Activated T-cell treated with anti-CD3 and anti-CD28 coated beads, Interleukin-2, amount 50 U/mL, for 72 hours (primary cell): ENCODE measurements at regions not wholly inside any gene's neighbourhood (a gene's known extent, or its start where the extent isn't known, plus 50 kb on each side); places are given as distances from the start of the nearest gene placed in this dataset.
"Not testable (repeated sequence)": the region's sequence is repeated elsewhere in the genome, so short reads cannot be mapped to it uniquely, and the experiment has no call there.

ENCODE experiments used
- ATAC-seq, 2 donors: fragments of 150-1000 bp; cut with Tn5 transposase; replicated peaks in 1 of 2; 2 replicates each; pipeline ENCODE4 v1.10.0; 2021; ENCODE audit warnings: moderate library complexity in 2 of 2, mild to moderate bottlenecking in 1 of 2
- DNase-seq, 2 donors: peaks; one replicate each; pipeline ENCODE4 v3.0.0; 2021 to 2022; ENCODE audit warnings: mixed read lengths in 1 of 2
- H3K27ac Mint-ChIP-seq: one replicate; pipeline ENCODE4 v1.8.0; 2022; ENCODE audit warnings: mild to moderate bottlenecking, moderate library complexity, mixed read lengths
- H3K27me3 Mint-ChIP-seq: one replicate; pipeline ENCODE4 v1.8.0; 2022; ENCODE audit warnings: low read depth, mixed read lengths
- H3K36me3 Mint-ChIP-seq, 2 donors: one replicate each; pipeline ENCODE4 v1.8.0; 2022; ENCODE audit warnings: mixed read lengths in 2 of 2, mild to moderate bottlenecking in 1 of 2; ENCODE audit not compliant: insufficient read depth in 2 of 2
- H3K4me1 Mint-ChIP-seq: one replicate; pipeline ENCODE4 v1.8.0; 2022; ENCODE audit warnings: low read depth, mixed read lengths
- H3K4me3 Mint-ChIP-seq, 2 donors: one replicate each; pipeline ENCODE4 v1.8.0; 2022; ENCODE audit warnings: mild to moderate bottlenecking in 2 of 2, mixed read lengths in 2 of 2, moderate library complexity in 2 of 2
- H3K9me3 Mint-ChIP-seq, 2 donors: one replicate each; pipeline ENCODE4 v1.8.0; 2022; ENCODE audit warnings: mixed read lengths in 2 of 2

GRCh38 chr3:89923921-89924610 lies 816.6 kb downstream of the EPHA3 start:
- Mint-ChIP-seq H3K4me3 (no peak overlapping the region), H3K27me3 (no peaks in the 10 kb centered on the region), H3K36me3 (no peaks in the 10 kb centered on the region), H3K27ac (no peak overlapping the region), H3K9me3 (peaks cover 2 to 3% of the 10 kb centered on the region in 2 donors), H3K4me1 (no peaks in the 10 kb centered on the region)
- no peak for ATAC-seq
- no peak for DNase-seq

- H3K4me1 Mint-ChIP-seq: no peaks in the 10 kb centered on the region
Measured at GRCh38 chr3:89925976-89926375, 818.6 kb downstream of the EPHA3 start.

GRCh38 chr3:89932882-89933281 lies 825.5 kb downstream of the EPHA3 start:
- H3K27ac Mint-ChIP-seq: no peak overlapping the region
- no peaks in the 10 kb centered on the region for H3K36me3 Mint-ChIP-seq
- no peaks in the 10 kb centered on the region for H3K4me1 Mint-ChIP-seq
- H3K4me3 Mint-ChIP-seq: no peak overlapping the region
- no peak for ATAC-seq
- DNase-seq: no peak
- no peaks in the 10 kb centered on the region for H3K27me3 Mint-ChIP-seq
- peaks cover 2% of the 10 kb centered on the region in 2 donors for H3K9me3 Mint-ChIP-seq

More at GRCh38 chr3:89925976-89926375, 818.6 kb downstream of the EPHA3 start:
- DNase-seq (no peak), ATAC-seq (no peak)
- Mint-ChIP-seq H3K4me3 (no peak overlapping the region), H3K36me3 (no peaks in the 10 kb centered on the region), H3K9me3 (peaks cover 1 to 2% of the 10 kb centered on the region in 2 donors), H3K27me3 (no peaks in the 10 kb centered on the region), H3K27ac (no peak overlapping the region)

- H3K9me3 Mint-ChIP-seq, H3K4me3 Mint-ChIP-seq, ATAC-seq, H3K4me1 Mint-ChIP-seq, DNase-seq, H3K27ac Mint-ChIP-seq, H3K27me3 Mint-ChIP-seq, H3K36me3 Mint-ChIP-seq: not testable (repeated sequence)
Measured at GRCh38 chr3:89944461-89944860, 837.0 kb downstream of the EPHA3 start.

DNA sequence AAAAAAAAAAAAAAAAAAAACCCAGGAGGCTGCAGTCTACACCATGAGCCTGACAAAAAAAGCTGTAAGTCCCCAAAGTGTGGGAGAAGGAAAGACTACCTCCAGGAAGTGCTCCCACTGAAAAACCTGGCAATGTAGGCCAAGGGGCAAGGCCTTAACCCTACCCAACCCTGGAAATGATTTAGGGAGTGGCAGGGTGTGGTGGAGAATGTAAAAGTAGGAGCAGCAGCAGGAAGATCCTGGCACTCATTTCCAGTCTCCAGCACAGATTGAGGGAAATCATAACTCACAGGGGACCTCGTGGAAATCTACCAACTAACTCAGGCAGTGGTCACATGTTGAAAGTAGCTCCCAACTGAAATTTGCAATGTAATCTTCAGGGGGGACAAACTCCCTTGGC lies 839.5 kb downstream of the EPHA3 start:
- no peaks in the 10 kb centered on the region for H3K27me3 Mint-ChIP-seq
- H3K36me3 Mint-ChIP-seq: peaks cover 1% of the 10 kb centered on the region in 2 donors
- peaks cover 6 to 7% of the 10 kb centered on the region in 2 donors for H3K9me3 Mint-ChIP-seq
- DNase-seq (no peak), ATAC-seq (no peak)
- H3K4me1 Mint-ChIP-seq: no peaks in the 10 kb centered on the region
- no peak overlapping the region for H3K27ac Mint-ChIP-seq
- H3K4me3 Mint-ChIP-seq: no peak overlapping the region

DNA sequence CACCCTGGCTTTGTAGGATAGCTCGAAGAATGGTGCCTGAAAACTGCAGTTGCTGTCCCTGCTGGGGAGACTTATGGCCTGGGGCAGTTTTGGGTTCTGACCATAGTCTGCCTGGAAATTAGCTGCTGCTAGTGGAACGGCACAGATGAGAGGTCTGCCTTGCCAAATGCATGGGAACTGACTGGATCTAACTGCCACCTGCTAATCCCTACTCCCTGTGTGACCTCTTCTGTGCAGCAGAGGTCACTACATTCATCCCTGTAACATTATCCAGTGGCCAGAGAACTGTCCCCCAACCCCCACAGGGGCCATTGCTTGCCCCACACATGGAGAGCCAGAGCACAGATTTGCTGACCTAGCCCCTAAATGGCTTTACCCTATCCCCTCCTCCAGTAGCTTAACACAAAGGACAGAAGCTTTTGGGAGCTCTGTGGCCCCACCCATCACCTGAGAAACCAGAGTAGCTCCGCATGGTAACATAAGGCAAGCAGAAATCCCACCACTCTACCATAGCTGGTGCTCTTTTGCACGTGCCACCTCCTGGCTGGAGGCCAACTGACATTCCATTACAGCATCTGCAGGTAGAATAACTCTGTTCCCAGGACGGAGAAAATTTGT lies 840.0 kb downstream of the EPHA3 start:
- no peaks in the 10 kb centered on the region for H3K4me1 Mint-ChIP-seq
- H3K9me3 Mint-ChIP-seq: peaks cover 5 to 6% of the 10 kb centered on the region in 2 donors
- DNase-seq (no peak), ATAC-seq (no peak)
- H3K36me3 Mint-ChIP-seq: no peaks in the 10 kb centered on the region
- no peak overlapping the region for H3K4me3 Mint-ChIP-seq
- H3K27me3 Mint-ChIP-seq: no peaks in the 10 kb centered on the region
- no peak overlapping the region for H3K27ac Mint-ChIP-seq

DNA sequence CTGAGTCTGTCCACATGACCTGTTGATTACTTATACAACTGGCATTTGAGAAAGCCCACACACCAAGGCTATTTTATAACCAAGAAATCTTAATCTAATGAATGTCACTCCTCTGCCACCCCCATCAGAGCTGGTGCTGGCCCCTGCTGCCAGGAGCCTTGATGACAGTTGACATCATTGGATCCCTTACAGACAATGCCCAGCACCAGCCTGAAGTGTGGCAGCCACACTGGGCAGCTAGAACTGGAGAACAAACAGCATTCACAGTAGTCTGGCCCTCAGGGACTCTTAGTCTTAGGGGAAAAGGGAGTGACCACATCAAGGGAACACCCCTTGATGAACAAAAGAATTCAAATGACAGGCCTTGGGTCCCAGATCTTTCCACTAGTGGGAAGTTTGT lies 840.6 kb downstream of the EPHA3 start:
- DNase-seq (no peak), ATAC-seq (no peak)
- H3K36me3 Mint-ChIP-seq: no peaks in the 10 kb centered on the region
- H3K4me1 Mint-ChIP-seq: no peaks in the 10 kb centered on the region
- no peak overlapping the region for H3K27ac Mint-ChIP-seq
- peaks cover 4 to 6% of the 10 kb centered on the region in 2 donors for H3K9me3 Mint-ChIP-seq
- H3K4me3 Mint-ChIP-seq: no peak overlapping the region
- H3K27me3 Mint-ChIP-seq: no peaks in the 10 kb centered on the region

DNA sequence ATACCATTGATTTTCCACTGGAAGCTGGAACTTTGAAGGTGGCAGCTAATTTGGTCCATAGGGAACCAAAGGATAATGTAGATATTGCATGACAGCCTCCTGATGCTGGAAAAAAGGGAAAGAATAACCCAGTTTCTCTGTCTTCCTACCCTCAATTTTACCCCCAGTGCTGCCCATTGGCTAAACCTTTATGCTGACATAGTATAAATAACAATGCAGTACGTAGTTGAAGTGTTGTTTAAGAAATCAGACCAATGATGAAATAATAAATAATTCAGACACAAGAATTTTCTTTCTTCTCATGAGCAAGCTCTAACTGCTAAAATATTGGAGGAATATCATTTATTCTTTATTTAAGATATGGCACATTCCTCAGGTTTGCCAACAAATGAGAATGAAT lies 843.4 kb downstream of the EPHA3 start:
- no peak for DNase-seq
- H3K27me3 Mint-ChIP-seq: no peaks in the 10 kb centered on the region
- H3K27ac Mint-ChIP-seq: no peak overlapping the region
- H3K9me3 Mint-ChIP-seq: peaks cover 7 to 10% of the 10 kb centered on the region in 2 donors
- no peak overlapping the region for H3K4me3 Mint-ChIP-seq
- H3K4me1 Mint-ChIP-seq: no peaks in the 10 kb centered on the region
- no peak for ATAC-seq
- no peaks in the 10 kb centered on the region for H3K36me3 Mint-ChIP-seq

- DNase-seq (no peak), ATAC-seq (no peak)
- Mint-ChIP-seq H3K4me3 (no peak overlapping the region), H3K27ac (no peak overlapping the region), H3K27me3 (no peaks in the 10 kb centered on the region), H3K36me3 (peaks cover 0 to 1% of the 10 kb centered on the region in 2 donors), H3K9me3 (peaks cover 8 to 9% of the 10 kb centered on the region in 2 donors), H3K4me1 (no peaks in the 10 kb centered on the region)
Measured at GRCh38 chr3:89954137-89954536, 846.7 kb downstream of the EPHA3 start.

- Mint-ChIP-seq H3K9me3 (peaks cover 8 to 9% of the 10 kb centered on the region in 2 donors), H3K36me3 (peaks cover 0 to 1% of the 10 kb centered on the region in 2 donors), H3K27ac (no peak overlapping the region), H3K4me1 (no peaks in the 10 kb centered on the region), H3K27me3 (no peaks in the 10 kb centered on the region), H3K4me3 (no peak overlapping the region)
- ATAC-seq (no peak), DNase-seq (no peak)
Measured at GRCh38 chr3:89955156-89955555, 847.7 kb downstream of the EPHA3 start.

- H3K9me3 Mint-ChIP-seq: peaks cover 5 to 9% of the 10 kb centered on the region in 2 donors
- no peaks in the 10 kb centered on the region for H3K27me3 Mint-ChIP-seq
- H3K36me3 Mint-ChIP-seq: peaks cover 0 to 1% of the 10 kb centered on the region in 2 donors
- H3K27ac Mint-ChIP-seq: no peak overlapping the region
- DNase-seq (no peak), ATAC-seq (no peak)
- no peaks in the 10 kb centered on the region for H3K4me1 Mint-ChIP-seq
- no peak overlapping the region for H3K4me3 Mint-ChIP-seq
Measured at GRCh38 chr3:89957451-89957850, 850.0 kb downstream of the EPHA3 start.

DNA sequence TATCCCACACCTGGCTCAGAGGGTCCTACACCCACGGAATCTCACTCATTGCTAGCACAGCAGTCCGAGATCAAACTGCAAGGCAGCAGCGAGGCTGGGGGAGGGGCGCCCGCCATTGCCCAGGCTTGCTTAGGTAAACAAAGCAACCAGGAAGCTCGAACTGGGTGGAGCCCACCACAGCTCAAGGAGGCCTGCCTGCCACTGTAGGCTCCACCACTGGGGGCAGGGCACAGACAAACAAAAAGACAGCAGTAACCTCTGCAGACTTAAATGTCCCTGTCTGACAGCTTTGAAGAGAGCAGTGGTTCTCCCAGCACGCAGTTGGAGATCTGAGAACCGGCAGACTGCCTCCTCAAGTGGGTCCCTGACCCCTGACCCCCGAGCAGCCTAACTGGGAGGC lies 850.7 kb downstream of the EPHA3 start:
- not testable (repeated sequence) for DNase-seq, H3K9me3 Mint-ChIP-seq, H3K4me3 Mint-ChIP-seq, H3K27me3 Mint-ChIP-seq, ATAC-seq, H3K27ac Mint-ChIP-seq, H3K4me1 Mint-ChIP-seq, H3K36me3 Mint-ChIP-seq

DNA sequence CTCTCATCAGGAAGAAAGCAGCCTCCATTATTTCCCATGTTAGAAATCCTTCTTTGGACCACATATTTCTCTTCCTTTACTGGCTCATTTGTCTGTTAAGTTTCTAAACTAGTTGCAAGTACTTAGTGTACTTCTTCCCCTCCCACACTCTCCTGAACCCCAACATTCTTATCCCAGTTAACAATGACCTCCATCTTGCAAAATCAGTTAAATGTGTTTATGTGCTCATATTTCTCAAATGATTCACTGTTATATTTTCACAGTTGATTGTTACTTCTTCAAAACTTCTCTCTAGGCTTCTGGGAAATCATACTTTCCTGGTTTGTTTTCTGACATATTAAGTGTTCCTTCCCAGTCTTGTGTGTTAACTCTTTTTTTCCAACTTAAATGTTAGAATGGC lies 856.9 kb downstream of the EPHA3 start:
- ATAC-seq: no peak
- DNase-seq: no peak
- Mint-ChIP-seq H3K36me3 (peaks cover 3 to 6% of the 10 kb centered on the region in 2 donors), H3K4me3 (no peak overlapping the region), H3K9me3 (peaks cover 8 to 16% of the 10 kb centered on the region in 2 donors), H3K4me1 (no peaks in the 10 kb centered on the region), H3K27ac (no peak overlapping the region), H3K27me3 (no peaks in the 10 kb centered on the region)
